K562 (cell line): ENCODE measurements at regions not wholly inside any gene's neighbourhood (a gene's known extent, or its start where the extent isn't known, plus 50 kb on each side); places are given as distances from the start of the nearest gene placed in this dataset.

Source experiments
- CBFB ChIP-seq: sonication (generic); formaldehyde crosslinking; IDR thresholded peaks from 2 replicates; pipeline ENCODE4 v1.4.0; 2020; ENCODE audit warnings: mild to moderate bottlenecking, missing genetic modification reagents
- CBX8 ChIP-seq: fragments of 200-600 bp; sonication (generic); IDR thresholded peaks from 2 replicates; pipeline ENCODE4 v1.6.1; 2012; ENCODE audit warnings: borderline replicate concordance, mixed run types, low read depth, mild to moderate bottlenecking, moderate library complexity, mixed read lengths, low read length, control low read depth, inconsistent platforms; ENCODE audit not compliant: poor library complexity, severe bottlenecking; ENCODE audit errors: extremely low read depth
- FOXM1 ChIP-seq, 2 experiments: fragments of 450-650 bp in 1 of 2; sonication (generic) in 1 of 2; formaldehyde crosslinking in 1 of 2; IDR thresholded peaks; 2 replicates each; pipeline versions ENCODE4 v1.6.1 to v1.9.0; 2017 to 2022; ENCODE audit warnings: low read depth in 2 of 2, mild to moderate bottlenecking in 2 of 2, missing genetic modification reagents in 1 of 2, moderate library complexity in 1 of 2
- HMG20B ChIP-seq: fragments of 250-450 bp; sonication (Bioruptor Pico); IDR thresholded peaks from 2 replicates; pipeline ENCODE4 v1.5.0; 2021; ENCODE audit warnings: mild to moderate bottlenecking
- MED1 ChIP-seq: sonication (generic); formaldehyde crosslinking; IDR thresholded peaks from 2 replicates; pipeline ENCODE4 v1.8.1; 2023; ENCODE audit warnings: missing genetic modification reagents, borderline replicate concordance
- MEIS2 ChIP-seq: fragments of 450-650 bp; IDR thresholded peaks from 2 replicates; pipeline ENCODE4 v1.6.1; 2014; ENCODE audit warnings: mild to moderate bottlenecking; ENCODE audit not compliant: partially characterized antibody
- NCOA2 ChIP-seq, 2 experiments: fragments of 450-650 bp; IDR thresholded peaks; 2 replicates each; pipeline ENCODE4 v1.6.1; 2018; ENCODE audit warnings: mild to moderate bottlenecking in 2 of 2, moderate library complexity in 1 of 2; ENCODE audit not compliant: partially characterized antibody in 2 of 2
- RHOXF2B ChIP-seq: fragments of 250-450 bp; sonication (Bioruptor Pico); conservative IDR thresholded peaks from 2 replicates; pipeline ENCODE4 v1.5.1; 2021
- SMAD1 ChIP-seq: fragments of 150-350 bp; IDR thresholded peaks from 2 replicates; pipeline ENCODE4 v1.6.1; 2014; ENCODE audit warnings: low read length, low read depth; ENCODE audit not compliant: partially characterized antibody
- SUPT5H ChIP-seq: fragments of 450-650 bp; IDR thresholded peaks from 2 replicates; pipeline ENCODE4 v1.6.1; 2016
- TCF7 ChIP-seq: sonication (generic); IDR thresholded peaks from 2 replicates; pipeline ENCODE4 v1.6.1; 2016; ENCODE audit warnings: antibody characterized with exemption, borderline replicate concordance
- ZKSCAN3 ChIP-seq: fragments of 250-450 bp; sonication (Bioruptor Pico); IDR thresholded peaks from 2 replicates; pipeline ENCODE4 v1.4.0; 2020
- ZNF140 ChIP-seq: fragments of 250-450 bp; sonication (Bioruptor Pico); IDR thresholded peaks from 2 replicates; pipeline ENCODE4 v1.8.0; 2021; ENCODE audit warnings: moderate library complexity, mild to moderate bottlenecking, inconsistent platforms
- TF ChIP-seq, protein P1 (sequence below), 2 experiments: IDR thresholded peaks; 2 replicates each; pipeline ENCODE4 v1.6.1; 2012; ENCODE audit warnings: improper control_type of control experiment in 2 of 2, low read depth in 2 of 2, low read length in 2 of 2, borderline replicate concordance in 1 of 2
- TF ChIP-seq, protein P2 (sequence below), 3 experiments: IDR thresholded peaks in 2 of 3; conservative IDR thresholded peaks in 1 of 3; 2 replicates each; pipeline ENCODE4 v1.5.1; 2011 to 2012; ENCODE audit warnings: low read length in 3 of 3, mild to moderate bottlenecking in 3 of 3, control low read depth in 2 of 3, improper control_type of control experiment in 1 of 3, inconsistent platforms in 1 of 3, low read depth in 1 of 3, mixed read lengths in 1 of 3, moderate library complexity in 1 of 3; ENCODE audit not compliant: insufficient read depth in 2 of 3

DNA sequence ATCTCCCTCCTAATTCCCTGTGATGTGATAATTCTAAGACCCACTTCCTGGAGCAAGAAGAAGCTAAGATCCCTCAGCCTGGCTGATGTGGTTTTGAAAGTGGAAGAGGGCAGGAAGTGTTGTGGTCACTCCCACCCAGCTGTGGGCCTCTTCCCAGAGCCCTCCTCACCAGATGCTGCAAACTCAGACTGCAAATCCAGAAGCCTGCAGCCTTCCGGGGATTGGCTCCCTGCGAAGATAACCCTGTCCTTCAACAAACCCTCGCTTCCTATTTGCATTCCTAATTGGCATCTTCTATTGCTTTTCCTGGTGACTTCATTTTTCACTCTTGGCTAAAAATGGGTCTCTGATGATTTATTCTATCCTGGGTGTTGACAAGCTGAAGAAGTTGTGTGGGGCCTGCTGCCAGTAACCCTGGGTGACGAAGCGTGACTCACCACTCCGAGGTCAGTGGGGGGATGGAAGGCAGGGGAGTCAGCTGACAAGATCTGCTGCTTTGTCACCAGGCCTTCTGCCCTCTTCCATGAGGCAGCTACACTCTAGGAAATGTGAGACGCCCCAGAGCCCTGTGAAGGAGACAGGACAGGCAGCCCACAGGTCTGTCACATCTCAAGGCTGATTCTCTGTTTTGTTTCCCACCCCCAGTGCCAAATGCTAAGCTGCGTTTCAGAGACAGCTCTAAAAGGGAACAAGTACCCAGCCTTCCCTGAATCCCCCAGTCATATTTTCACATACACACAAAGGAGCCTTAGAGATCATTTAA lies 99.7 kb upstream of the LIPC start (continued):
- TF ChIP-seq ZKSCAN3 (CRISPR knock-in tag) (no peak), ZNF140 (CRISPR knock-in tag) (no peak), TCF7 (no peak), CBFB (no peak), MED1 (no peak), FOXM1 (IDR thresholded peaks at IDR 0.05; ENCODE audit: low read depth) (peak; percentile 45), FOXM1 (CRISPR knock-in tag; IDR thresholded peaks at IDR 0.05; ENCODE audit: low read depth) (no peak; the same call in 1 of the 2 replicates), HMG20B (no peak), RHOXF2B (CRISPR knock-in tag) (no peak), MEIS2 (peak; percentile 100), SMAD1 (peak; percentile 83), NCOA2 (IDR thresholded peaks at IDR 0.05; ENCODE audit: partially characterized antibody in 2 of 2) (peak in 1 of 2 experiments; percentile 59), CBX8 (no peak), SUPT5H (peak; percentile 76)
- TF ChIP-seq, protein P1, sequence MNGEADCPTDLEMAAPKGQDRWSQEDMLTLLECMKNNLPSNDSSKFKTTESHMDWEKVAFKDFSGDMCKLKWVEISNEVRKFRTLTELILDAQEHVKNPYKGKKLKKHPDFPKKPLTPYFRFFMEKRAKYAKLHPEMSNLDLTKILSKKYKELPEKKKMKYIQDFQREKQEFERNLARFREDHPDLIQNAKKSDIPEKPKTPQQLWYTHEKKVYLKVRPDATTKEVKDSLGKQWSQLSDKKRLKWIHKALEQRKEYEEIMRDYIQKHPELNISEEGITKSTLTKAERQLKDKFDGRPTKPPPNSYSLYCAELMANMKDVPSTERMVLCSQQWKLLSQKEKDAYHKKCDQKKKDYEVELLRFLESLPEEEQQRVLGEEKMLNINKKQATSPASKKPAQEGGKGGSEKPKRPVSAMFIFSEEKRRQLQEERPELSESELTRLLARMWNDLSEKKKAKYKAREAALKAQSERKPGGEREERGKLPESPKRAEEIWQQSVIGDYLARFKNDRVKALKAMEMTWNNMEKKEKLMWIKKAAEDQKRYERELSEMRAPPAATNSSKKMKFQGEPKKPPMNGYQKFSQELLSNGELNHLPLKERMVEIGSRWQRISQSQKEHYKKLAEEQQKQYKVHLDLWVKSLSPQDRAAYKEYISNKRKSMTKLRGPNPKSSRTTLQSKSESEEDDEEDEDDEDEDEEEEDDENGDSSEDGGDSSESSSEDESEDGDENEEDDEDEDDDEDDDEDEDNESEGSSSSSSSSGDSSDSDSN (IDR thresholded peaks at IDR 0.05; ENCODE audit: borderline replicate concordance in 1 of 2, low read depth in 2 of 2, low read length in 2 of 2) = no peak
- TF ChIP-seq, protein P2, sequence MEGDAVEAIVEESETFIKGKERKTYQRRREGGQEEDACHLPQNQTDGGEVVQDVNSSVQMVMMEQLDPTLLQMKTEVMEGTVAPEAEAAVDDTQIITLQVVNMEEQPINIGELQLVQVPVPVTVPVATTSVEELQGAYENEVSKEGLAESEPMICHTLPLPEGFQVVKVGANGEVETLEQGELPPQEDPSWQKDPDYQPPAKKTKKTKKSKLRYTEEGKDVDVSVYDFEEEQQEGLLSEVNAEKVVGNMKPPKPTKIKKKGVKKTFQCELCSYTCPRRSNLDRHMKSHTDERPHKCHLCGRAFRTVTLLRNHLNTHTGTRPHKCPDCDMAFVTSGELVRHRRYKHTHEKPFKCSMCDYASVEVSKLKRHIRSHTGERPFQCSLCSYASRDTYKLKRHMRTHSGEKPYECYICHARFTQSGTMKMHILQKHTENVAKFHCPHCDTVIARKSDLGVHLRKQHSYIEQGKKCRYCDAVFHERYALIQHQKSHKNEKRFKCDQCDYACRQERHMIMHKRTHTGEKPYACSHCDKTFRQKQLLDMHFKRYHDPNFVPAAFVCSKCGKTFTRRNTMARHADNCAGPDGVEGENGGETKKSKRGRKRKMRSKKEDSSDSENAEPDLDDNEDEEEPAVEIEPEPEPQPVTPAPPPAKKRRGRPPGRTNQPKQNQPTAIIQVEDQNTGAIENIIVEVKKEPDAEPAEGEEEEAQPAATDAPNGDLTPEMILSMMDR (IDR thresholded peaks at IDR 0.05 in 2 of 3, conservative IDR thresholded peaks at IDR 0.05 in 1 of 3; ENCODE audit: insufficient read depth in 2 of 3, low read depth in 1 of 3, low read length in 3 of 3) = peak in 1 of 3 experiments; percentile 9; a peak in 1 of 6 replicates
